RWPE2 (cell line): ENCODE measurements at regions not wholly inside any gene's neighbourhood (a gene's known extent, or its start where the extent isn't known, plus 50 kb on each side); places are given as distances from the start of the nearest gene placed in this dataset.

Experiments used
- ATAC-seq: fragments of 200-7000 bp; cut with Tn5 transposase; 3 replicates; pipeline ENCODE4 v1.9.1; 2021; ENCODE audit warnings: low read depth
- DNase-seq: peaks from one replicate; pipeline ENCODE4 v3.0.0-alpha.2; 2020; ENCODE audit warnings: low spot score
- H3K27ac ChIP-seq: fragments of 450-650 bp; 2 replicates; pipeline ENCODE4 v1.5.1; 2017; ENCODE audit warnings: mild to moderate bottlenecking; ENCODE audit not compliant: poor library complexity, severe bottlenecking
- H3K27me3 ChIP-seq: fragments of 250-450 bp; sonication (Bioruptor Pico); 2 replicates; pipeline ENCODE4 v1.5.1; 2021; ENCODE audit warnings: mild to moderate bottlenecking, moderate library complexity; ENCODE audit not compliant: insufficient read depth, poor library complexity, severe bottlenecking
- H3K36me3 ChIP-seq: fragments of 250-450 bp; sonication (Bioruptor Pico); 2 replicates; pipeline ENCODE4 v1.5.1; 2020; ENCODE audit warnings: low read depth, mild to moderate bottlenecking, moderate library complexity
- H3K4me1 ChIP-seq: fragments of 250-450 bp; sonication (Bioruptor Pico); 2 replicates; pipeline ENCODE4 v1.5.1; 2021; ENCODE audit warnings: mild to moderate bottlenecking, moderate library complexity; ENCODE audit not compliant: insufficient read depth, poor library complexity, severe bottlenecking
- H3K4me3 ChIP-seq: fragments of 250-450 bp; sonication (Bioruptor Pico); 2 replicates; pipeline ENCODE4 v1.5.1; 2021; ENCODE audit warnings: mild to moderate bottlenecking, moderate library complexity; ENCODE audit not compliant: severe bottlenecking
- H3K9me3 ChIP-seq: fragments of 250-450 bp; sonication (Bioruptor Pico); 2 replicates; pipeline ENCODE4 v1.5.1; 2021; ENCODE audit warnings: mild to moderate bottlenecking, moderate library complexity; ENCODE audit not compliant: severe bottlenecking
- CTCF ChIP-seq: fragments of 450-650 bp; IDR thresholded peaks from one replicate; pipeline ENCODE4 v1.5.1; 2017; ENCODE audit warnings: mild to moderate bottlenecking, moderate library complexity; ENCODE audit not compliant: poor library complexity, severe bottlenecking

GRCh38 chr2:75319951-75320350 lies 120.6 kb upstream of the TACR1 start:
- Histone ChIP-seq H3K27me3 (no peaks in the 10 kb centered on the region), H3K36me3 (no peaks in the 10 kb centered on the region), H3K4me3 (no peak overlapping the region), H3K4me1 (no peaks in the 10 kb centered on the region), H3K27ac (no peak overlapping the region), H3K9me3 (no peaks in the 10 kb centered on the region)
- DNase-seq (no peak), ATAC-seq (no peak)
- TF ChIP-seq CTCF, result no peak

- ATAC-seq (no peak), DNase-seq (no peak)
- TF ChIP-seq CTCF, result no peak
- Histone ChIP-seq H3K27ac (no peak overlapping the region), H3K27me3 (no peaks in the 10 kb centered on the region), H3K36me3 (no peaks in the 10 kb centered on the region), H3K9me3 (no peaks in the 10 kb centered on the region), H3K4me3 (no peak overlapping the region), H3K4me1 (no peaks in the 10 kb centered on the region)
These were observed 118.5 kb upstream of the TACR1 start for GRCh38 chr2:75317802-75318201.

- Histone ChIP-seq H3K9me3 (no peaks in the 10 kb centered on the region), H3K4me1 (no peaks in the 10 kb centered on the region), H3K27ac (no peak overlapping the region), H3K27me3 (no peaks in the 10 kb centered on the region), H3K4me3 (no peak overlapping the region), H3K36me3 (no peaks in the 10 kb centered on the region)
- no peak for TF ChIP-seq CTCF
- ATAC-seq (no peak), DNase-seq (no peak)
These were observed 118.0 kb upstream of the TACR1 start for GRCh38 chr2:75317316-75317715.

GRCh38 chr2:75315436-75315835 lies 116.1 kb upstream of the TACR1 start:
- no peak for TF ChIP-seq CTCF
- H3K4me3 ChIP-seq, result no peak overlapping the region
- H3K27me3 ChIP-seq, result no peaks in the 10 kb centered on the region
- H3K4me1 ChIP-seq, result no peaks in the 10 kb centered on the region
- DNase-seq, result no peak
- no peaks in the 10 kb centered on the region for H3K36me3 ChIP-seq
- H3K9me3 ChIP-seq, result no peaks in the 10 kb centered on the region
- no peak for ATAC-seq
- H3K27ac ChIP-seq, result no peak overlapping the region

GRCh38 chr2:75311993-75312392 lies 112.7 kb upstream of the TACR1 start:
- no peaks in the 10 kb centered on the region for H3K36me3 ChIP-seq
- H3K27ac ChIP-seq, result no peak overlapping the region
- H3K9me3 ChIP-seq, result no peaks in the 10 kb centered on the region
- ATAC-seq (no peak), DNase-seq (no peak)
- no peaks in the 10 kb centered on the region for H3K27me3 ChIP-seq
- peaks cover 6% of the 10 kb centered on the region for H3K4me1 ChIP-seq
- H3K4me3 ChIP-seq, result no peak overlapping the region
- TF ChIP-seq CTCF, result no peak
